Fibroblast of lung (primary cell): ENCODE measurements at regions not wholly inside any gene's neighbourhood (a gene's known extent, or its start where the extent isn't known, plus 50 kb on each side); places are given as distances from the start of the nearest gene placed in this dataset.

ENCODE experiments used
- DNase-seq, 2 donors: peaks; one replicate each; pipeline versions ENCODE4 v3.0.0 to v3.0.0-alpha.2; 2010; ENCODE audit warnings: low read depth in 2 of 2
- H2AFZ ChIP-seq: 2 replicates; pipeline ENCODE4 v1.5.1; 2012; ENCODE audit warnings: low read length, control low read depth, inconsistent platforms
- H3K27ac ChIP-seq: 2 replicates; pipeline ENCODE4 v1.5.1; 2011; ENCODE audit warnings: low read length, control low read depth; ENCODE audit not compliant: insufficient read depth
- H3K27me3 ChIP-seq: 2 replicates; pipeline ENCODE4 v1.5.1; 2011; ENCODE audit warnings: mild to moderate bottlenecking, low read length; ENCODE audit not compliant: control insufficient read depth, insufficient read depth
- H3K36me3 ChIP-seq: 2 replicates; pipeline ENCODE4 v1.5.1; 2011; ENCODE audit warnings: low read length; ENCODE audit not compliant: control insufficient read depth, insufficient read depth
- H3K4me1 ChIP-seq: 2 replicates; pipeline ENCODE4 v1.5.1; 2011; ENCODE audit warnings: low read length; ENCODE audit not compliant: control insufficient read depth, insufficient read depth; ENCODE audit errors: extremely low read depth
- H3K4me2 ChIP-seq: 2 replicates; pipeline ENCODE4 v1.5.1; 2011; ENCODE audit warnings: low read length, control low read depth; ENCODE audit not compliant: insufficient read depth; ENCODE audit errors: extremely low read depth
- H3K4me3 ChIP-seq, 4 experiments: fragments of 200-600 bp in 1 of 4; sonication (generic) in 1 of 4; replicated peaks in 1 of 4; 2 replicates each; pipeline ENCODE4 v1.5.1; 2011 to 2016; ENCODE audit warnings: low read length in 4 of 4, low read depth in 3 of 4, mild to moderate bottlenecking in 3 of 4, control low read depth in 2 of 4, inconsistent platforms in 1 of 4, mixed read lengths in 1 of 4; ENCODE audit not compliant: insufficient read depth in 1 of 4; ENCODE audit errors: control extremely low read depth in 1 of 4
- H3K79me2 ChIP-seq: 2 replicates; pipeline ENCODE4 v1.5.1; 2012; ENCODE audit warnings: mild to moderate bottlenecking, low read length, inconsistent platforms; ENCODE audit not compliant: control insufficient read depth, insufficient read depth
- H3K9ac ChIP-seq: 2 replicates; pipeline ENCODE4 v1.5.1; 2011; ENCODE audit warnings: mild to moderate bottlenecking, low read length, control low read depth; ENCODE audit not compliant: insufficient read depth
- H3K9me3 ChIP-seq: 2 replicates; pipeline ENCODE4 v1.5.1; 2012; ENCODE audit warnings: low read depth, low read length; ENCODE audit not compliant: control insufficient read depth, insufficient read depth
- H4K20me1 ChIP-seq: 2 replicates; pipeline ENCODE4 v1.5.1; 2011; ENCODE audit warnings: low read length; ENCODE audit not compliant: control insufficient read depth, insufficient read depth; ENCODE audit errors: extremely low read depth
- CTCF ChIP-seq, 2 donors: IDR thresholded peaks in 1 of 2; conservative IDR thresholded peaks in 1 of 2; 1 replicate in 1 of 2; 2 replicates in 1 of 2; pipeline ENCODE4 v1.5.1; 2011 to 2012; ENCODE audit warnings: low read length in 2 of 2, control low read depth in 1 of 2, inconsistent platforms in 1 of 2, low read depth in 1 of 2, mild to moderate bottlenecking in 1 of 2
- EZH2 ChIP-seq: IDR thresholded peaks from 2 replicates; pipeline ENCODE4 v1.5.1; 2012; ENCODE audit warnings: low read length, control low read depth, mild to moderate bottlenecking; ENCODE audit errors: missing control alignments

GRCh38 chr11:37088573-37088910, 490.5 kb upstream of the RAG2 start:
- no peaks in the 10 kb centered on the region for H3K4me1 ChIP-seq
- H3K9me3 ChIP-seq, result no peaks in the 10 kb centered on the region
- no peak overlapping the region for H3K4me2 ChIP-seq
- H4K20me1 ChIP-seq, result no peaks in the 10 kb centered on the region
- H3K4me3 ChIP-seq, result no peak overlapping the region
- H3K36me3 ChIP-seq, result no peaks in the 10 kb centered on the region
- H3K27me3 ChIP-seq, result no peaks in the 10 kb centered on the region
- no peak for DNase-seq
- H3K79me2 ChIP-seq, result no peaks in the 10 kb centered on the region
- H3K27ac ChIP-seq, result no peak overlapping the region
- no peak overlapping the region for H3K9ac ChIP-seq
- no peak for TF ChIP-seq CTCF (conservative IDR thresholded peaks at IDR 0.05 in 1 of 2, IDR thresholded peaks at IDR 0.05 in 1 of 2; ENCODE audit: low read depth in 1 of 2, low read length in 2 of 2)
- TF ChIP-seq EZH2, result no peak
- no peak overlapping the region for H2AFZ ChIP-seq

- no peak overlapping the region for H2AFZ ChIP-seq
- no peak overlapping the region for H3K4me2 ChIP-seq
These were observed 489.9 kb upstream of the RAG2 start for GRCh38 chr11:37087650-37088572.

GRCh38 chr11:37078521-37078920, 480.5 kb upstream of the RAG2 start:
- DNase-seq, result no peak
- H3K9me3 ChIP-seq, result no peaks in the 10 kb centered on the region
- no peaks in the 10 kb centered on the region for H4K20me1 ChIP-seq
- no peak overlapping the region for H3K9ac ChIP-seq
- H3K36me3 ChIP-seq, result no peaks in the 10 kb centered on the region
- no peak overlapping the region for H3K27ac ChIP-seq
- no peaks in the 10 kb centered on the region for H3K27me3 ChIP-seq
- no peak overlapping the region for H3K4me3 ChIP-seq
- no peaks in the 10 kb centered on the region for H3K79me2 ChIP-seq
- no peak overlapping the region for H3K4me2 ChIP-seq
- TF ChIP-seq CTCF (conservative IDR thresholded peaks at IDR 0.05 in 1 of 2, IDR thresholded peaks at IDR 0.05 in 1 of 2; ENCODE audit: low read depth in 1 of 2, low read length in 2 of 2) (no peak), EZH2 (no peak)
- no peak overlapping the region for H2AFZ ChIP-seq
- H3K4me1 ChIP-seq, result no peaks in the 10 kb centered on the region

More at GRCh38 chr11:37087650-37088572, 489.9 kb upstream of the RAG2 start:
- Histone ChIP-seq H4K20me1 (no peaks in the 10 kb centered on the region), H3K9me3 (no peaks in the 10 kb centered on the region), H3K36me3 (no peaks in the 10 kb centered on the region), H3K27ac (no peak overlapping the region), H3K4me3 (no peak overlapping the region), H3K79me2 (no peaks in the 10 kb centered on the region), H3K4me1 (no peaks in the 10 kb centered on the region), H3K27me3 (no peaks in the 10 kb centered on the region), H3K9ac (no peak overlapping the region)
- TF ChIP-seq CTCF (conservative IDR thresholded peaks at IDR 0.05 in 1 of 2, IDR thresholded peaks at IDR 0.05 in 1 of 2; ENCODE audit: low read depth in 1 of 2, low read length in 2 of 2) (no peak), EZH2 (no peak)
- no peak for DNase-seq
